Hepatocyte (in vitro differentiated cells): ENCODE measurements at regions not wholly inside any gene's neighbourhood (a gene's known extent, or its start where the extent isn't known, plus 50 kb on each side); places are given as distances from the start of the nearest gene placed in this dataset.

Source experiments
- EZH2 ChIP-seq: fragments of 200-600 bp; sonication (generic); IDR thresholded peaks from 2 replicates; pipeline ENCODE4 v1.6.1; 2016; ENCODE audit warnings: antibody characterized with exemption, mild to moderate bottlenecking, borderline replicate concordance
- EZH2phosphoT487 ChIP-seq: fragments of 200-600 bp; sonication (generic); IDR thresholded peaks from one replicate; pipeline ENCODE4 v1.6.1; 2018; ENCODE audit warnings: antibody characterized with exemption, mild to moderate bottlenecking, low read depth, moderate library complexity; ENCODE audit not compliant: unreplicated experiment, severe bottlenecking
- TF ChIP-seq, protein P1 (sequence below): fragments of 200-600 bp; sonication (generic); IDR thresholded peaks from 2 replicates; pipeline ENCODE4 v1.5.1; 2016; ENCODE audit warnings: antibody characterized with exemption, mild to moderate bottlenecking; ENCODE audit not compliant: poor library complexity

DNA sequence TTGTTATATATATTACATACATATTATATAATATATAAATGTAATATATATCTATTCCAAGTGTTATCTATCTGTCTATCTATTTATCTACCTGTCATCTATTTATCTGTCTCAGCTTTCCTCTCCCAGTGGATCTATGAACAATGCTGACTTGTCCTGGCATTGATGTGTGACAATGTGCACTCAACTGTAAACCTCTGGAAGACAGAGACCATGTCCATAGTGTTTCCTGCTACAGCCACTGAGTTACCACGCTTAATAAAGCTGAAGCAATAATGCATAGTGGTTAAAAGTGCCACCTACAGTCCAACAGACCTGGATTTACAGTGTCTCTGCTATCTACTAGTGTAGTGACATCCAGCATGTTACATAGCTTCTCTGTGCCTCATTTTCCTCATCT lies 57.2 kb upstream of the TMED7 start:
- TF ChIP-seq, protein P1, sequence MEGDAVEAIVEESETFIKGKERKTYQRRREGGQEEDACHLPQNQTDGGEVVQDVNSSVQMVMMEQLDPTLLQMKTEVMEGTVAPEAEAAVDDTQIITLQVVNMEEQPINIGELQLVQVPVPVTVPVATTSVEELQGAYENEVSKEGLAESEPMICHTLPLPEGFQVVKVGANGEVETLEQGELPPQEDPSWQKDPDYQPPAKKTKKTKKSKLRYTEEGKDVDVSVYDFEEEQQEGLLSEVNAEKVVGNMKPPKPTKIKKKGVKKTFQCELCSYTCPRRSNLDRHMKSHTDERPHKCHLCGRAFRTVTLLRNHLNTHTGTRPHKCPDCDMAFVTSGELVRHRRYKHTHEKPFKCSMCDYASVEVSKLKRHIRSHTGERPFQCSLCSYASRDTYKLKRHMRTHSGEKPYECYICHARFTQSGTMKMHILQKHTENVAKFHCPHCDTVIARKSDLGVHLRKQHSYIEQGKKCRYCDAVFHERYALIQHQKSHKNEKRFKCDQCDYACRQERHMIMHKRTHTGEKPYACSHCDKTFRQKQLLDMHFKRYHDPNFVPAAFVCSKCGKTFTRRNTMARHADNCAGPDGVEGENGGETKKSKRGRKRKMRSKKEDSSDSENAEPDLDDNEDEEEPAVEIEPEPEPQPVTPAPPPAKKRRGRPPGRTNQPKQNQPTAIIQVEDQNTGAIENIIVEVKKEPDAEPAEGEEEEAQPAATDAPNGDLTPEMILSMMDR = no peak
- TF ChIP-seq EZH2 (no peak), EZH2phosphoT487 (no peak)
